ENCODE measurements at regions not wholly inside any gene's neighbourhood (a gene's known extent, or its start where the extent isn't known, plus 50 kb on each side); places are given as distances from the start of the nearest gene placed in this dataset. TPM values are rescaled to one million over a fixed set of nuclear protein-coding genes. Genes with fewer than 3 reads are reported as not detected.
"Not testable (repeated sequence)": the region's sequence is repeated elsewhere in the genome, so short reads cannot be mapped to it uniquely, and the experiment has no call there.

DNA sequence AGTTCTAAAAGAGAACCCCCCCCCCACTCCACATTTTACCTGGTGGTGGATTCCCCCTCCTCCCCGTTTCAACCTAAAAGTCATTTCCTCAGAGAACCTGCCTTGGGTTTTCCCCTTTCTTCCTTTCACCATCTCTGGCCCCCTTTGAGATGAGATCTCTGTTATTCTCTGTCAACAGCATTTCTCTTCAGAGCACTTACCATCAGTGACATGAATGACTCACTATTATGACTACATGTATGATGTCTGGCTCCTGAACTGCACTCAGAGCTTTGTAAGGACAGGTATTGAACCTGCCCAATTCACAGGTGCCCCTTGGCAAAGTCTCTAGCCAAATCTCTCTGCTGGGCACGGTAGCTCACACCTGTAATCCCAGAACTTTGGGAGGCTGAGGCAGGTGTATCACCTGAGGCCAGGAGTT lies 61.4 kb upstream of the JARID2 start:
- WGBS (ENCODE audit: low lambda C conversion rate, missing lambda C conversion rate): 88% methylated on average over 2 of the region's 2 CpGs
- no peak for TF ChIP-seq EZH2 (IDR thresholded peaks at IDR 0.05; ENCODE audit: borderline replicate concordance)
- no peak for TF ChIP-seq EZH2phosphoT487 (IDR thresholded peaks at IDR 0.05; ENCODE audit: low read depth, severe bottlenecking, unreplicated experiment)

DNA sequence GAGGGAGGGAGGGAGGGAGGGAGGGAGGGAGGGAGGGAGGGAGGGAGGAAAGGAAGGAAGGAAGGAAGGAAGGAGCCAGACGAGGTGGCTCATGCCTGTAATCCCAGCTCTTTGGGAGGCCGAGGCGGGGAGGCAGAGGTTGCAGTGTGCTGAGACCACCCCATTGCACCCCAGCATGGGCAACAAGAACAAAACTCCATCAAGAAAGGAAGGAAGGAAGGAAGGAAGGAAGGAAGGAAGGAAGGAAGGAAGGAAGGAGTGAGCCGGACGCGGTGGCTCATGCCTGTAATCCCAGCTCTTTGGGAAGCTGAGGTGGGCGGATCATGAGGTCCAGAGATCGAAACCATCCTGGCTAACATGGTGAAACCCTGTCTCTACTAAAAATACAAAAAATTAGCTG lies 60.8 kb upstream of the JARID2 start:
- not testable (repeated sequence) for H3K79me2 ChIP-seq; H3K4me3 ChIP-seq; H3K4me1 ChIP-seq (ENCODE audit: insufficient read depth); H3K9me3 ChIP-seq (ENCODE audit: low read depth); H4K20me1 ChIP-seq (ENCODE audit: insufficient read depth, poor library complexity, severe bottlenecking); H3K4me2 ChIP-seq; H3K27me3 ChIP-seq; H3K36me3 ChIP-seq (replicated peaks; ENCODE audit: insufficient read depth, low read depth); H3K9me2 ChIP-seq (replicated peaks; ENCODE audit: insufficient read depth); DNase-seq (ENCODE audit: low spot score); H2AFZ ChIP-seq; H3K27ac ChIP-seq
- 100% methylated on average over 2 of the region's 8 CpGs for WGBS (ENCODE audit: low lambda C conversion rate, missing lambda C conversion rate)

More for the DNA sequence above, 61.4 kb upstream of the JARID2 start:
- DNase-seq (ENCODE audit: low spot score): no peak
- H2AFZ ChIP-seq: no peak overlapping the region
- no peaks in the 10 kb centered on the region for H3K4me1 ChIP-seq (ENCODE audit: insufficient read depth)
- H3K36me3 ChIP-seq (replicated peaks; ENCODE audit: insufficient read depth, low read depth): no peaks in the 10 kb centered on the region
- no peak overlapping the region for H3K27ac ChIP-seq
- no peaks in the 10 kb centered on the region for H3K79me2 ChIP-seq
- H4K20me1 ChIP-seq (ENCODE audit: insufficient read depth, poor library complexity, severe bottlenecking): no peaks in the 10 kb centered on the region
- no peaks in the 10 kb centered on the region for H3K9me2 ChIP-seq (replicated peaks; ENCODE audit: insufficient read depth)
- no peak overlapping the region for H3K4me2 ChIP-seq
- no peaks in the 10 kb centered on the region for H3K27me3 ChIP-seq
- no peaks in the 10 kb centered on the region for H3K9me3 ChIP-seq (ENCODE audit: low read depth)
- H3K4me3 ChIP-seq: no peak overlapping the region

- not testable (repeated sequence) for H3K79me2 ChIP-seq; H3K4me1 ChIP-seq (ENCODE audit: insufficient read depth); H2AFZ ChIP-seq; H4K20me1 ChIP-seq (ENCODE audit: insufficient read depth, poor library complexity, severe bottlenecking); H3K9me3 ChIP-seq (ENCODE audit: low read depth); H3K27me3 ChIP-seq; H3K4me2 ChIP-seq; H3K4me3 ChIP-seq; H3K27ac ChIP-seq; DNase-seq (ENCODE audit: low spot score); H3K9me2 ChIP-seq (replicated peaks; ENCODE audit: insufficient read depth); H3K36me3 ChIP-seq (replicated peaks; ENCODE audit: insufficient read depth, low read depth)
- 97% methylated on average over 10 of the region's 10 CpGs for WGBS (ENCODE audit: low lambda C conversion rate, missing lambda C conversion rate)
These were observed 52.4 kb upstream of the JARID2 start for GRCh38 chr6:15193451-15193850.

- TF ChIP-seq EZH2 (IDR thresholded peaks at IDR 0.05; ENCODE audit: borderline replicate concordance) (no peak), CTCF (IDR thresholded peaks at IDR 0.05; ENCODE audit: poor library complexity) (no peak), EZH2phosphoT487 (IDR thresholded peaks at IDR 0.05; ENCODE audit: low read depth, severe bottlenecking, unreplicated experiment) (no peak)
- H3K4me3 ChIP-seq: no peak overlapping the region
- WGBS (ENCODE audit: low lambda C conversion rate, missing lambda C conversion rate): 99% methylated on average over 4 of the region's 4 CpGs
These were observed 51.4 kb upstream of the JARID2 start for GRCh38 chr6:15194453-15194852.

More at GRCh38 chr6:15194453-15194852, 51.4 kb upstream of the JARID2 start:
- no peaks in the 10 kb centered on the region for H3K9me3 ChIP-seq (ENCODE audit: low read depth)
- DNase-seq (ENCODE audit: low spot score): no peak
- no peaks in the 10 kb centered on the region for H4K20me1 ChIP-seq (ENCODE audit: insufficient read depth, poor library complexity, severe bottlenecking)
- no peaks in the 10 kb centered on the region for H3K4me1 ChIP-seq (ENCODE audit: insufficient read depth)
- H3K36me3 ChIP-seq (replicated peaks; ENCODE audit: insufficient read depth, low read depth): no peaks in the 10 kb centered on the region
- H3K27me3 ChIP-seq: no peaks in the 10 kb centered on the region
- H3K79me2 ChIP-seq: no peaks in the 10 kb centered on the region
- H2AFZ ChIP-seq: no peak overlapping the region
- no peak overlapping the region for H3K4me2 ChIP-seq
- H3K27ac ChIP-seq: no peak overlapping the region
- no peaks in the 10 kb centered on the region for H3K9me2 ChIP-seq (replicated peaks; ENCODE audit: insufficient read depth)

Small RNAs in the stretch of these regions (small RNA-seq; reads per million reads assigned to genes)
- gene RN7SL332P: not detected
- not detected for gene RNU6-793P
